ENCODE measurements at regions not wholly inside any gene's neighbourhood (a gene's known extent, or its start where the extent isn't known, plus 50 kb on each side); places are given as distances from the start of the nearest gene placed in this dataset.

DNA sequence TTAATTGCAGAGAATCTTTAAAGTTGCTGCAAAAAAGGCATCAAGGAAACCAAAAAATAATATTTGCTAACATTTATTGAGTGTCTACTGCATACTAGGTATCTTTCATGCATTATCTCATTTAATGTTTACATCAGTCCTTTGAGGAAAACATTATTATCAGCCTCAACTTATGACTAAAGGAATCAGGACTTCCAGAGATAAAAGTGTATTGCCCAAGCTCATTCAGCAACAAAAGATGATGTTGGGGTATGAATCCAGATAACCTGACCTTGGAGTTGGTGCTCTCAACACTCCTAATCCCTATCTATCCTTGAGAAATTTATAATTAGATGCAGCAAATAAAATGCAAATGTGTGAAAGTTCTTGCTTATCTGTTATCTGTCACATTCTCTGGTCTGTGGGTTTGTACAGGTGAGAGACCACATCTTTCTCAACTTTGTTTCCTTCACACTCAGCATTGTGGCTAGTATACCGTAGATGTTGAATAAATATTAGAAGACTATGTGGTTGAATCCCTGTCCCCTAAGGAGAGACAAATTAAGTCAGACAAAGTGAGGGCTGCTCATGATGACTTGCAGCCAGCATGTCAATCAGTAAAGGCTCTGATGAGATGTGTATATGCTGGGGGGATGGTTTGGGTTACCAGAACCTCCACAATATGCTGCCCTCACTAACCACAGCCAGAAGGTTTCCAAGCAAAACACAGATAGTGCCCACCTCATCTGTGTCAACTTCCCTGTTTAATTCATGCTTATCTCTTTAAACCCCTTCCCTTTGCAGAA is 82.6 kb downstream of the NOG start:
- 37 to 77% (median 54%) methylated on average over 1 of the region's 1 CpG for WGBS, 5 donors
- Histone ChIP-seq H3K27me3 (peaks cover 4 to 61% (median 45%) of the 10 kb centered on the region in 3 donors), H3K4me1 (peaks cover 7 to 12% (median 10%) of the 10 kb centered on the region in 4 donors), H3K9me3 (no peaks in the 10 kb centered on the region), H3K36me3 (no peaks in the 10 kb centered on the region), H3K27ac (no peak overlapping the region), H3K4me3 (no peak overlapping the region)
- DNase-seq = no peak
- intact Hi-C loops (cut with DNase I; ENCODE audit: low total_unique reads) = loop anchor here (10.0 kb wide), 1 partner anchor 81 kb away; the partner anchor contains the start of gene NOG
- TF ChIP-seq POLR2AphosphoS5 (IDR thresholded peaks at IDR 0.05) (no peak), POLR2A (IDR thresholded peaks at IDR 0.05) (no peak)
- TF ChIP-seq, protein P1, sequence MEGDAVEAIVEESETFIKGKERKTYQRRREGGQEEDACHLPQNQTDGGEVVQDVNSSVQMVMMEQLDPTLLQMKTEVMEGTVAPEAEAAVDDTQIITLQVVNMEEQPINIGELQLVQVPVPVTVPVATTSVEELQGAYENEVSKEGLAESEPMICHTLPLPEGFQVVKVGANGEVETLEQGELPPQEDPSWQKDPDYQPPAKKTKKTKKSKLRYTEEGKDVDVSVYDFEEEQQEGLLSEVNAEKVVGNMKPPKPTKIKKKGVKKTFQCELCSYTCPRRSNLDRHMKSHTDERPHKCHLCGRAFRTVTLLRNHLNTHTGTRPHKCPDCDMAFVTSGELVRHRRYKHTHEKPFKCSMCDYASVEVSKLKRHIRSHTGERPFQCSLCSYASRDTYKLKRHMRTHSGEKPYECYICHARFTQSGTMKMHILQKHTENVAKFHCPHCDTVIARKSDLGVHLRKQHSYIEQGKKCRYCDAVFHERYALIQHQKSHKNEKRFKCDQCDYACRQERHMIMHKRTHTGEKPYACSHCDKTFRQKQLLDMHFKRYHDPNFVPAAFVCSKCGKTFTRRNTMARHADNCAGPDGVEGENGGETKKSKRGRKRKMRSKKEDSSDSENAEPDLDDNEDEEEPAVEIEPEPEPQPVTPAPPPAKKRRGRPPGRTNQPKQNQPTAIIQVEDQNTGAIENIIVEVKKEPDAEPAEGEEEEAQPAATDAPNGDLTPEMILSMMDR (IDR thresholded peaks at IDR 0.05) = no peak

DNA sequence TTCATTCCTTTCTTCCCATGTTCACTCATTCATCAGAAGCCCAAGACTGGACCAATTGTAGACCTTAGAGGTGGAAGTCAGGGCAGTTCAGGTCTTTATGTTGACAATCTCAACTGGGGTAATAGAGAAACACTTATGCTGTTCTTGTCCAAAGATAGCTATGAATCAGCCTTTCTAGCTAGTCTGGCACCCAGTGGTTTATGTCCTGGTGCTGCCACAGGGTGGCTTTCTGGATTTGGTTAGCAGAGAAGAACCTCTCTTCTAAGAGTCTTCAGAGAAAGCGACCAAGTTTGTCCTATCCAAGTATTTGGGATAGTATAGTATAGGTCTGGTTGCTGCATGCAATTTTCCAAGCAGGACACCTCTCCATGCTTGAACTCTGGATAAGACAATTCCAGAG is 83.3 kb downstream of the NOG start:
- TF ChIP-seq POLR2A (IDR thresholded peaks at IDR 0.05) = no peak
- no peak for TF ChIP-seq POLR2AphosphoS5 (IDR thresholded peaks at IDR 0.05)
- TF ChIP-seq, protein P1 (IDR thresholded peaks at IDR 0.05) = no peak
- TF ChIP-seq EP300 (IDR thresholded peaks at IDR 0.05) = no peak
- Histone ChIP-seq H3K27me3 (peaks cover 4 to 66% (median 49%) of the 10 kb centered on the region in 3 donors), H3K4me3 (no peak overlapping the region), H3K9me3 (no peaks in the 10 kb centered on the region), H3K4me1 (peaks cover 7 to 12% (median 10%) of the 10 kb centered on the region in 4 donors), H3K27ac (no peak overlapping the region), H3K36me3 (no peaks in the 10 kb centered on the region)
- intact Hi-C loops (cut with DNase I; ENCODE audit: low total_unique reads) = loop anchor here (10.0 kb wide), 1 partner anchor 82 kb away; the partner anchor contains the start of gene NOG
- 75 to 97% (median 86%) methylated on average over 1 of the region's 1 CpG for WGBS, 5 donors
- DNase-seq = no peak

DNA sequence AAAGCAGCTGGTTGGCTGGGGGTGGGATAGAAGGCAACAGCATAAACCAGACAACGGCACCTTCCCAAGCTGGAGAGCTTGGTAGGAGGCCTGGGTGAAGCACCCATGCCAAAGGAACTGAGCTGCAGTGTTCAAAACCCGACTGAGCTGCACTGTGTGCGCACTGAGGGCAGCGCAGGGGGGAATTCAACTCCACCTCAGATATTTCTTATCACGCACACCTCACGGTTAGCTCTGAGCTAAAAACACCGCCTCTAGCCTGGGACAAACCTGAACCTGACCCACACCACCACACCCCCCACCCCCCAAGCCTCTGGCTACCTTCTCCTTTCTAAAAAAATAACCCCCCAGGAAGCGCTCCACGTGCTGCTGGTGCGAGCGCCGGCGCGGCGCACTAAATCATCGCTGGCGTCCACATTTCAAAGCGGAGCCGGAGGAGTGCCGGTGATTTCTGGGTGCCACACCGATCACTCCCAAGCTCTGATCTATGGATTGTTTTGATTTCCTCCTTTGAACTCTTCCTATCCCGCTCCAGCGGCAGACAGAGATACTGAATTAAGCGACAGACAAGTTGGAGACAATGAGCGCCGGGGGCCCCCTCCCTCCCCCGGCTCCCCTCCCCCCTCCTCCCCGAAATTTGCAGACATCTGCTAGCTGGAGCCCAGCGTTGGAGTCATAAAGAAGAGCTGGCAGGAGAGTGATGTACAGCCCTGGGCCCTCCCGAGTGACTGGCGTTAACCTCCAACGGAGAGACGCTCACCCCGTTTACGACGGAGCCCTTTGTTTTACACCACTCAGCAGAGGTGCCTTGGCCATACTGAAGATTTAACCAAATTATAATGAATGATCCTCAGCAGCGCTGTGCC is 85.0 kb downstream of the NOG start:
- peaks cover 4 to 69% (median 49%) of the 10 kb centered on the region in 3 donors for H3K27me3 ChIP-seq
- H3K4me1 ChIP-seq = peaks cover 7 to 12% (median 10%) of the 10 kb centered on the region in 4 donors
- no peaks in the 10 kb centered on the region for H3K36me3 ChIP-seq
- intact Hi-C loops (cut with DNase I; ENCODE audit: low total_unique reads) = loop anchor here (10.0 kb wide), 1 partner anchor 84 kb away; the partner anchor contains the start of gene NOG
- TF ChIP-seq EP300 (IDR thresholded peaks at IDR 0.05) (no peak), POLR2A (IDR thresholded peaks at IDR 0.05) (no peak), POLR2AphosphoS5 (IDR thresholded peaks at IDR 0.05) (no peak)
- TF ChIP-seq, protein P1 (IDR thresholded peaks at IDR 0.05) = no peak
- no peak overlapping the region for H3K27ac ChIP-seq
- WGBS, 5 donors = 8 to 14% (median 9%) methylated on average over 29 to 37 of the region's 37 CpGs
- DNase-seq = peak in 1 of 2 donors; percentile 39
- H3K4me3 ChIP-seq = peak overlapping the region; percentile 9 to 29 (median 27)
- no peaks in the 10 kb centered on the region for H3K9me3 ChIP-seq

DNA sequence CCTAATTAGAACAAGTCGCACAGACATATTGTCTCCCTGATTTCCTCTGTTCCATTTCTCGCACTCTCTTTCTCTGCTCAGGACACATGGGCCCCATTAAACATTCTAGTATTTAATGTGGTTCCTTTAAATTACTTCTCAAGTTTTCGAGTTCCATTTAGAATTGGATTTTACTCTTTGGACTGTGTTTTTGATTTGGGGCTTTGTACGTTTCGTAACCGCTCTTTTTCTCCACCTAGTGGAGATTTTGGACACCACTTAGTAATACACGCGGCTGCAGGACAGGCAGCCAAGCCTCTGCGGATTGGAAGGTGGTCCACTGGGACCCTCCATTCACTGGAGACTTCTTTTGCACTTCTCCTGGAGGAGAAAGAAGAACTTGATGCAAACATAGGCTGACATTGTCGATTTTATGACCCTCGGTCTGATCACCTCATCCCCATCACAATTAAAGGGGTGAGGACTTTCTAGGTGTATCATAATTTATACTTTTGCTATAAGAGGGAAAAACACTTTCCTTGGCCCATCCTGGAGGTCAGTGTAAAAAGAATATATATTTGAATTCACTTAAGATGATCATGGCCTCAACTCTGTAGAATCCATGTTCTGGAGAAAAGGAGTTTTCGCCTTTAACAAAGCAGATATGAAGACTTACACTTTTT is 85.7 kb downstream of the NOG start:
- Histone ChIP-seq H3K4me1 (peaks cover 7 to 12% (median 10%) of the 10 kb centered on the region in 4 donors), H3K27ac (no peak overlapping the region), H3K4me3 (peak overlapping the region; percentile 9 to 29 (median 27)), H3K27me3 (peaks cover 4 to 73% (median 49%) of the 10 kb centered on the region in 3 donors), H3K36me3 (no peaks in the 10 kb centered on the region), H3K9me3 (no peaks in the 10 kb centered on the region)
- TF ChIP-seq POLR2AphosphoS5 (IDR thresholded peaks at IDR 0.05) = no peak
- no peak for TF ChIP-seq EP300 (IDR thresholded peaks at IDR 0.05)
- TF ChIP-seq, protein P1 (IDR thresholded peaks at IDR 0.05) = peak in 4 of 7 experiments; percentile 30 to 45 (median 42)
- peak in 1 of 2 donors; percentile 74 for DNase-seq
- 10 to 13% (median 11%) methylated on average over 12 of the region's 12 CpGs for WGBS, 5 donors
- intact Hi-C loops (cut with DNase I; ENCODE audit: low total_unique reads) = loop anchor here (10.0 kb wide), 1 partner anchor 84 kb away; the partner anchor contains the start of gene NOG

Data from stomach (tissue), 8 donors.